ENCODE measurements at regions not wholly inside any gene's neighbourhood (a gene's known extent, or its start where the extent isn't known, plus 50 kb on each side); places are given as distances from the start of the nearest gene placed in this dataset.

GRCh38 chr1:56375326-56375804 lies 204.0 kb downstream of the PLPP3 start:
- H2AFZ ChIP-seq (ENCODE audit: low read length): peak overlapping the region; percentile 79
- H3K79me1 ChIP-seq (ENCODE audit: low read depth, low read length): no peaks in the 10 kb centered on the region
- H2BK15ac ChIP-seq (ENCODE audit: low read length): no peak overlapping the region
- H3K36me3 ChIP-seq (replicated peaks in 1 of 2; ENCODE audit: control insufficient read depth in 2 of 2, insufficient read depth in 2 of 2, low read length in 2 of 2): no peaks in the 10 kb centered on the region
- no peak overlapping the region for H3K4ac ChIP-seq (ENCODE audit: low read length)
- no peak overlapping the region for H3K4me3 ChIP-seq (ENCODE audit: low read length in 2 of 2)
- H3K9me3 ChIP-seq (replicated peaks in 1 of 2; ENCODE audit: control insufficient read depth in 2 of 2, insufficient read depth in 1 of 2, low read depth in 1 of 2, low read length in 2 of 2): no peaks in the 10 kb centered on the region
- H3K27ac ChIP-seq (replicated peaks; ENCODE audit: low read length): no peak overlapping the region
- H3K4me2 ChIP-seq (ENCODE audit: insufficient read depth, low read length, poor library complexity, severe bottlenecking): peak overlapping the region; percentile 29
- H2BK120ac ChIP-seq (ENCODE audit: low read depth, low read length): no peak overlapping the region
- H2BK5ac ChIP-seq (ENCODE audit: low read length): no peak overlapping the region
- no peaks in the 10 kb centered on the region for H3K27me3 ChIP-seq (ENCODE audit: control insufficient read depth in 3 of 3, insufficient read depth in 3 of 3, low read depth in 1 of 3, low read length in 3 of 3)
- H2BK12ac ChIP-seq (ENCODE audit: low read length): no peak overlapping the region
- H3K9ac ChIP-seq (ENCODE audit: low read depth, low read length, poor library complexity): no peak overlapping the region
- peaks cover 14 to 18% of the 10 kb centered on the region in 2 donors for H3K4me1 ChIP-seq (ENCODE audit: control insufficient read depth in 2 of 2, insufficient read depth in 1 of 2, low read depth in 1 of 2, low read length in 2 of 2)
- no peak for DNase-seq (ENCODE audit: low spot score)
- no peak overlapping the region for H4K8ac ChIP-seq (ENCODE audit: low read depth, low read length)
- no peak overlapping the region for H2AK5ac ChIP-seq (ENCODE audit: low read depth, low read length)
- H3K14ac ChIP-seq (ENCODE audit: low read length): no peak overlapping the region
- no peak overlapping the region for H4K91ac ChIP-seq (ENCODE audit: low read depth, low read length, poor library complexity)
- no peak overlapping the region for H3K23ac ChIP-seq (ENCODE audit: low read depth, low read length, poor library complexity)
- H3K18ac ChIP-seq (ENCODE audit: low read length): no peak overlapping the region
- WGBS, 2 donors (ENCODE audit: extremely low coverage in 2 of 2, insufficient read length in 2 of 2, insufficient replicate concordance in 1 of 2): no CpG with 5 or more reads among the region's 5 CpGs

- Histone ChIP-seq H4K91ac (ENCODE audit: low read depth, low read length, poor library complexity) (no peak overlapping the region), H2BK12ac (ENCODE audit: low read length) (no peak overlapping the region), H2BK5ac (ENCODE audit: low read length) (no peak overlapping the region), H3K27me3 (ENCODE audit: control insufficient read depth in 3 of 3, insufficient read depth in 3 of 3, low read depth in 1 of 3, low read length in 3 of 3) (no peaks in the 10 kb centered on the region), H3K23ac (ENCODE audit: low read depth, low read length, poor library complexity) (no peak overlapping the region), H3K9ac (ENCODE audit: low read depth, low read length, poor library complexity) (no peak overlapping the region), H4K8ac (ENCODE audit: low read depth, low read length) (no peak overlapping the region), H3K18ac (ENCODE audit: low read length) (no peak overlapping the region), H3K4ac (ENCODE audit: low read length) (no peak overlapping the region), H3K36me3 (replicated peaks in 1 of 2; ENCODE audit: control insufficient read depth in 2 of 2, insufficient read depth in 2 of 2, low read length in 2 of 2) (no peaks in the 10 kb centered on the region), H3K4me3 (ENCODE audit: low read length in 2 of 2) (no peak overlapping the region), H3K79me1 (ENCODE audit: low read depth, low read length) (no peaks in the 10 kb centered on the region), H3K4me2 (ENCODE audit: insufficient read depth, low read length, poor library complexity, severe bottlenecking) (no peak overlapping the region), H2AK5ac (ENCODE audit: low read depth, low read length) (no peak overlapping the region), H3K9me3 (replicated peaks in 1 of 2; ENCODE audit: control insufficient read depth in 2 of 2, insufficient read depth in 1 of 2, low read depth in 1 of 2, low read length in 2 of 2) (no peaks in the 10 kb centered on the region), H3K4me1 (ENCODE audit: control insufficient read depth in 2 of 2, insufficient read depth in 1 of 2, low read depth in 1 of 2, low read length in 2 of 2) (peaks cover 17 to 18% of the 10 kb centered on the region in 2 donors), H2AFZ (ENCODE audit: low read length) (peak overlapping the region; percentile 79), H2BK15ac (ENCODE audit: low read length) (no peak overlapping the region), H2BK120ac (ENCODE audit: low read depth, low read length) (no peak overlapping the region), H3K14ac (ENCODE audit: low read length) (no peak overlapping the region), H3K27ac (replicated peaks; ENCODE audit: low read length) (no peak overlapping the region)
- DNase-seq (ENCODE audit: low spot score): no peak
- no CpG with 5 or more reads among the region's 14 CpGs for WGBS, 2 donors (ENCODE audit: extremely low coverage in 2 of 2, insufficient read length in 2 of 2, insufficient replicate concordance in 1 of 2)
These were observed 205.1 kb downstream of the PLPP3 start for GRCh38 chr1:56374026-56374974.

GRCh38 chr1:56370513-56370912 lies 208.8 kb downstream of the PLPP3 start:
- H3K4ac ChIP-seq (ENCODE audit: low read length): no peak overlapping the region

GRCh38 chr1:56363007-56363770 lies 216.2 kb downstream of the PLPP3 start:
- no peak overlapping the region for H3K18ac ChIP-seq (ENCODE audit: low read length)
- H2BK5ac ChIP-seq (ENCODE audit: low read length): no peak overlapping the region
- peak overlapping the region; percentile 66 for H2AFZ ChIP-seq (ENCODE audit: low read length)
- H3K14ac ChIP-seq (ENCODE audit: low read length): no peak overlapping the region
- H2BK15ac ChIP-seq (ENCODE audit: low read length): no peak overlapping the region
- no peak overlapping the region for H2BK120ac ChIP-seq (ENCODE audit: low read depth, low read length)
- H4K91ac ChIP-seq (ENCODE audit: low read depth, low read length, poor library complexity): no peak overlapping the region
- WGBS, 2 donors (ENCODE audit: extremely low coverage in 2 of 2, insufficient read length in 2 of 2, insufficient replicate concordance in 1 of 2): no CpG with 5 or more reads among the region's 7 CpGs
- no peak for DNase-seq (ENCODE audit: low spot score)
- no peaks in the 10 kb centered on the region for H3K79me1 ChIP-seq (ENCODE audit: low read depth, low read length)
- no peak overlapping the region for H2AK5ac ChIP-seq (ENCODE audit: low read depth, low read length)
- no peak overlapping the region for H3K4me2 ChIP-seq (ENCODE audit: insufficient read depth, low read length, poor library complexity, severe bottlenecking)
- no peak overlapping the region for H3K23ac ChIP-seq (ENCODE audit: low read depth, low read length, poor library complexity)
- peaks cover 0 to 10% of the 10 kb centered on the region in 2 donors for H3K4me1 ChIP-seq (ENCODE audit: control insufficient read depth in 2 of 2, insufficient read depth in 1 of 2, low read depth in 1 of 2, low read length in 2 of 2)
- no peak overlapping the region for H3K4ac ChIP-seq (ENCODE audit: low read length)
- H3K9ac ChIP-seq (ENCODE audit: low read depth, low read length, poor library complexity): no peak overlapping the region
- H4K8ac ChIP-seq (ENCODE audit: low read depth, low read length): no peak overlapping the region
- H2BK12ac ChIP-seq (ENCODE audit: low read length): no peak overlapping the region
- H3K27me3 ChIP-seq (ENCODE audit: control insufficient read depth in 3 of 3, insufficient read depth in 3 of 3, low read depth in 1 of 3, low read length in 3 of 3): no peaks in the 10 kb centered on the region
- no peaks in the 10 kb centered on the region for H3K36me3 ChIP-seq (replicated peaks in 1 of 2; ENCODE audit: control insufficient read depth in 2 of 2, insufficient read depth in 2 of 2, low read length in 2 of 2)
- H3K27ac ChIP-seq (replicated peaks; ENCODE audit: low read length): no peak overlapping the region
- H3K4me3 ChIP-seq (ENCODE audit: low read length in 2 of 2): no peak overlapping the region
- H3K9me3 ChIP-seq (replicated peaks in 1 of 2; ENCODE audit: control insufficient read depth in 2 of 2, insufficient read depth in 1 of 2, low read depth in 1 of 2, low read length in 2 of 2): peaks cover 0 to 2% of the 10 kb centered on the region in 2 donors

More at GRCh38 chr1:56370513-56370912, 208.8 kb downstream of the PLPP3 start:
- H3K18ac ChIP-seq (ENCODE audit: low read length): no peak overlapping the region
- H2BK15ac ChIP-seq (ENCODE audit: low read length): no peak overlapping the region
- no peak overlapping the region for H2BK120ac ChIP-seq (ENCODE audit: low read depth, low read length)
- H3K4me3 ChIP-seq (ENCODE audit: low read length in 2 of 2): no peak overlapping the region
- H3K9me3 ChIP-seq (replicated peaks in 1 of 2; ENCODE audit: control insufficient read depth in 2 of 2, insufficient read depth in 1 of 2, low read depth in 1 of 2, low read length in 2 of 2): no peaks in the 10 kb centered on the region
- H3K79me1 ChIP-seq (ENCODE audit: low read depth, low read length): no peaks in the 10 kb centered on the region
- no peak overlapping the region for H2BK5ac ChIP-seq (ENCODE audit: low read length)
- no CpG with 5 or more reads among the region's 6 CpGs for WGBS, 2 donors (ENCODE audit: extremely low coverage in 2 of 2, insufficient read length in 2 of 2, insufficient replicate concordance in 1 of 2)
- no peak overlapping the region for H2AK5ac ChIP-seq (ENCODE audit: low read depth, low read length)
- H3K23ac ChIP-seq (ENCODE audit: low read depth, low read length, poor library complexity): no peak overlapping the region
- no peak overlapping the region for H2AFZ ChIP-seq (ENCODE audit: low read length)
- H3K9ac ChIP-seq (ENCODE audit: low read depth, low read length, poor library complexity): no peak overlapping the region
- H3K4me2 ChIP-seq (ENCODE audit: insufficient read depth, low read length, poor library complexity, severe bottlenecking): no peak overlapping the region
- no peak overlapping the region for H3K27ac ChIP-seq (replicated peaks; ENCODE audit: low read length)
- H4K8ac ChIP-seq (ENCODE audit: low read depth, low read length): no peak overlapping the region
- H3K36me3 ChIP-seq (replicated peaks in 1 of 2; ENCODE audit: control insufficient read depth in 2 of 2, insufficient read depth in 2 of 2, low read length in 2 of 2): no peaks in the 10 kb centered on the region
- peaks cover 12% of the 10 kb centered on the region in 2 donors for H3K4me1 ChIP-seq (ENCODE audit: control insufficient read depth in 2 of 2, insufficient read depth in 1 of 2, low read depth in 1 of 2, low read length in 2 of 2)
- H3K14ac ChIP-seq (ENCODE audit: low read length): no peak overlapping the region
- no peaks in the 10 kb centered on the region for H3K27me3 ChIP-seq (ENCODE audit: control insufficient read depth in 3 of 3, insufficient read depth in 3 of 3, low read depth in 1 of 3, low read length in 3 of 3)
- no peak overlapping the region for H4K91ac ChIP-seq (ENCODE audit: low read depth, low read length, poor library complexity)
- DNase-seq (ENCODE audit: low spot score): no peak
- H2BK12ac ChIP-seq (ENCODE audit: low read length): no peak overlapping the region

Data from neuronal stem cell (in vitro differentiated cells).